GM12878 (cell line): ENCODE measurements at regions not wholly inside any gene's neighbourhood (a gene's known extent, or its start where the extent isn't known, plus 50 kb on each side); places are given as distances from the start of the nearest gene placed in this dataset.

Experiments
- ATAC-seq: fragments of 200-7000 bp; cut with Tn5 transposase; 3 replicates; pipeline ENCODE4 v1.9.1; 2020; ENCODE audit warnings: mild to moderate bottlenecking, moderate library complexity
- BruUV-seq: library from RNA; stranded (reverse); fragments of 400-500 nt; replicated peaks from 2 replicates; lab custom pipeline; 2021; lab: Mats Ljungman, UMichigan
- CTCF ChIA-PET: fragments of 300-600 bp; sonication (Branson Sonifier 250); formaldehyde crosslinking; extraction: SDS; loops from one replicate; lab custom pipeline; 2021; ENCODE audit warnings: inconsistent platforms; lab: Yijun Ruan, JAX
- POLR2A ChIA-PET: fragments of 350-600 bp; formaldehyde crosslinking; extraction: SDS; loops from one replicate; lab custom pipeline; 2021; ENCODE audit warnings: inconsistent platforms; lab: Charles Lee
- RAD21 ChIA-PET: fragments of 300-600 bp; sonication (Branson Sonifier 250); formaldehyde crosslinking; loops from one replicate; lab custom pipeline; 2023; ENCODE audit warnings: antibody characterized with exemption; ENCODE audit not compliant: unreplicated experiment; lab: Charles Lee
- SMC1A ChIA-PET: fragments of 300-600 bp; sonication (Branson Sonifier 250); formaldehyde crosslinking; loops from one replicate; lab custom pipeline; 2023; ENCODE audit not compliant: unreplicated experiment, uncharacterized antibody; lab: Charles Lee
- DNase-seq: peaks from one replicate; pipeline ENCODE4 v3.0.0-alpha.2; 2011; ENCODE audit warnings: low read depth, low spot score
- FAIRE-seq: peaks from 3 replicates; lab custom pipeline; 2011; peaks lifted over from hg19 to GRCh38; lab: Jason Lieb, UNC
- H2AFZ ChIP-seq: 2 replicates; pipeline ENCODE4 v1.6.0; 2011; ENCODE audit warnings: low read depth, low read length, control low read depth; ENCODE audit not compliant: control insufficient read depth
- H3K27ac ChIP-seq: 2 replicates; pipeline ENCODE4 v1.5.1; 2011; ENCODE audit warnings: control low read depth; ENCODE audit not compliant: control insufficient read depth, insufficient read depth
- H3K27me3 ChIP-seq, 2 experiments: replicated peaks in 1 of 2; 2 replicates each; pipeline versions ENCODE4 v1.6.0 to v1.6.1; 2011; ENCODE audit warnings: low read length in 1 of 2; ENCODE audit not compliant: control insufficient read depth in 2 of 2, insufficient read depth in 2 of 2
- H3K36me3 ChIP-seq, 2 experiments: 2 replicates each; pipeline ENCODE4 v1.5.1; 2011; ENCODE audit warnings: low read length in 1 of 2; ENCODE audit not compliant: control insufficient read depth in 2 of 2, insufficient read depth in 2 of 2
- H3K4me1 ChIP-seq: 2 replicates; pipeline ENCODE4 v1.6.1; 2011; ENCODE audit warnings: mild to moderate bottlenecking, low read length, moderate library complexity, mixed read lengths; ENCODE audit not compliant: control insufficient read depth, insufficient read depth
- H3K4me2 ChIP-seq: 2 replicates; pipeline ENCODE4 v1.6.0; 2011; ENCODE audit warnings: control low read depth; ENCODE audit not compliant: control insufficient read depth, insufficient read depth
- H3K4me3 ChIP-seq: fragments of 200-600 bp; sonication (generic); 2 replicates; pipeline ENCODE4 v1.5.1; 2016
- H3K79me2 ChIP-seq: 2 replicates; pipeline ENCODE4 v1.6.0; 2011; ENCODE audit warnings: low read length; ENCODE audit not compliant: control insufficient read depth, insufficient read depth
- H3K9ac ChIP-seq: 2 replicates; pipeline ENCODE4 v1.8.0; 2011; ENCODE audit warnings: low read length, control low read depth, mixed read lengths; ENCODE audit not compliant: control insufficient read depth, insufficient read depth
- H3K9me3 ChIP-seq: replicated peaks from 3 replicates; pipeline ENCODE4 v1.5.1; 2011; ENCODE audit warnings: mild to moderate bottlenecking, low read length; ENCODE audit not compliant: control insufficient read depth, insufficient read depth
- H4K20me1 ChIP-seq: 2 replicates; pipeline ENCODE4 v1.6.0; 2011; ENCODE audit not compliant: control insufficient read depth, insufficient read depth
- BCL11A ChIP-seq: IDR thresholded peaks from 2 replicates; pipeline ENCODE4 v1.6.1; 2011; ENCODE audit warnings: low read depth, low read length
- EP300 ChIP-seq, 2 experiments: fragments of 150-350 bp in 1 of 2; IDR thresholded peaks; 2 replicates each; pipeline ENCODE4 v1.6.1; 2011 to 2012; ENCODE audit warnings: low read depth in 2 of 2, low read length in 2 of 2, borderline replicate concordance in 1 of 2, improper control_type of control experiment in 1 of 2, inconsistent platforms in 1 of 2; ENCODE audit not compliant: control insufficient read depth in 1 of 2
- IKZF2 ChIP-seq, 2 experiments: fragments of 450-650 bp; IDR thresholded peaks; 2 replicates each; pipeline ENCODE4 v1.6.1; 2017; ENCODE audit warnings: mild to moderate bottlenecking in 2 of 2, moderate library complexity in 2 of 2
- MLLT1 ChIP-seq: fragments of 450-650 bp; IDR thresholded peaks from 2 replicates; pipeline ENCODE4 v1.6.1; 2016; ENCODE audit warnings: mild to moderate bottlenecking
- PAX5 ChIP-seq: IDR thresholded peaks from 2 replicates; pipeline ENCODE4 v1.6.1; 2011; ENCODE audit warnings: low read depth, low read length, borderline replicate concordance
- PKNOX1 ChIP-seq: fragments of 450-650 bp; IDR thresholded peaks from 2 replicates; pipeline ENCODE4 v1.6.1; 2016; ENCODE audit warnings: mild to moderate bottlenecking
- SMAD1 ChIP-seq: fragments of 450-650 bp; IDR thresholded peaks from 2 replicates; pipeline ENCODE4 v1.6.1; 2018; ENCODE audit warnings: mild to moderate bottlenecking, low read depth; ENCODE audit not compliant: partially characterized antibody
- SP1 ChIP-seq: IDR thresholded peaks from one replicate; pipeline ENCODE4 v1.6.1; 2011; ENCODE audit warnings: low read depth, low read length
- USF2 ChIP-seq: IDR thresholded peaks from 2 replicates; pipeline ENCODE4 v1.6.1; 2011; ENCODE audit warnings: low read depth, low read length, improper control_type of control experiment, borderline replicate concordance
- ZNF384 ChIP-seq: IDR thresholded peaks from 2 replicates; pipeline ENCODE4 v1.6.1; 2012; ENCODE audit warnings: low read depth, mild to moderate bottlenecking, low read length, improper control_type of control experiment, borderline replicate concordance
- ZNF687 ChIP-seq: fragments of 450-650 bp; IDR thresholded peaks from 2 replicates; pipeline ENCODE4 v1.6.1; 2017; ENCODE audit warnings: mild to moderate bottlenecking, moderate library complexity
- WGBS: methylation state at CpG from one replicate; pipeline ENCODE4 v1.1.6; 2016; ENCODE audit warnings: low lambda C conversion rate; ENCODE audit not compliant: insufficient replicate concordance, insufficient coverage; ENCODE audit errors: missing lambda C conversion rate; 5-methylcytosine and 5-hydroxymethylcytosine counted together
- in situ Hi-C: fragments of 300-500 bp; cut with MboI; formaldehyde crosslinking; loops from 9 replicates; pipeline ENCODE4 v1.14.3; 2018; ENCODE audit warnings: mixed read lengths
- intact Hi-C: fragments of 100-400 bp; cut with micrococcal nuclease; formaldehyde crosslinking; loops from one replicate; pipeline ENCODE4 v1.14.2; 2022; ENCODE audit not compliant: unreplicated experiment

- TF ChIP-seq EP300 (IDR thresholded peaks at IDR 0.05; ENCODE audit: borderline replicate concordance in 1 of 2, control insufficient read depth in 1 of 2, low read depth in 2 of 2, low read length in 2 of 2): peak in 1 of 2 experiments; percentile 15; a peak in 1 of 4 replicates
- peak; percentile 43 for TF ChIP-seq MLLT1
- TF ChIP-seq PKNOX1: peak; percentile 19; the same call in 1 of the 2 replicates
- TF ChIP-seq PAX5: 0 out of 2 replicates have a peak, but pooled peaks have one; percentile 39
- no peak for TF ChIP-seq SMAD1
- TF ChIP-seq ZNF384: 0 out of 2 replicates have a peak, but pooled peaks have one; percentile 28
- TF ChIP-seq USF2: no peak
- TF ChIP-seq ZNF687: peak; percentile 61; the same call in 1 of the 2 replicates
- 0 out of 2 replicates have a peak, but pooled peaks have one; percentile 16 for TF ChIP-seq BCL11A
- peak; percentile 57 to 72 for TF ChIP-seq IKZF2 (IDR thresholded peaks at IDR 0.05)
- TF ChIP-seq SP1: no peak
- no peaks in the 10 kb centered on the region; the same call in 2 of the 3 replicates for H3K9me3 ChIP-seq
- 0 out of 2 replicates have a peak overlapping the region, but pooled peaks have one; percentile 3 for H3K4me2 ChIP-seq
- peak overlapping the region; percentile 13; the same call in 1 of the 2 replicates for H3K27ac ChIP-seq
- no peaks in the 10 kb centered on the region for H3K27me3 ChIP-seq
- H2AFZ ChIP-seq: no peak overlapping the region
- ATAC-seq (peak; percentile 83), DNase-seq (peak; percentile 66), FAIRE-seq (peak; percentile 7)
- H3K36me3 ChIP-seq: no peaks in the 10 kb centered on the region
- no peaks in the 10 kb centered on the region; the same call in 1 of the 2 replicates for H3K4me1 ChIP-seq
- BruUV-seq: no TSS peak
- H3K9ac ChIP-seq: no peak overlapping the region
- 27% methylated on average over 2 of the region's 2 CpGs for WGBS
- no peaks in the 10 kb centered on the region for H4K20me1 ChIP-seq
- SMC1A ChIA-PET: interaction anchor here (0.6 to 3.2 kb wide), 7 partner anchors 10 to 133 kb away, joined by 3 to 22 read pairs (median 8); no protein-coding TSS in a partner anchor
- POLR2A ChIA-PET: interaction anchor here (0.6 to 0.7 kb wide), 3 partner anchors 77 to 550 kb away, joined by 3 to 6 read pairs (median 3); no protein-coding TSS in a partner anchor
- no peak overlapping the region for H3K4me3 ChIP-seq
- RAD21 ChIA-PET: interaction anchor here (0.7 to 3.0 kb wide), 7 partner anchors 8 to 133 kb away, joined by 3 to 14 read pairs (median 4); no protein-coding TSS in a partner anchor
- in situ Hi-C loops: no loop called here
- intact Hi-C loops: loop anchor here (5.0 kb wide), 2 partner anchors 76 to 294 kb away; no protein-coding TSS in a partner anchor
- CTCF ChIA-PET: interaction anchor here (1.7 kb wide), 1 partner anchor 90 kb away, joined by 4 read pairs; no protein-coding TSS in a partner anchor
- H3K79me2 ChIP-seq: no peaks in the 10 kb centered on the region
Measured at GRCh38 chr5:35303152-35303551, 72.9 kb upstream of the PRLR start.
